MM.1S (cell line): ENCODE measurements at regions not wholly inside any gene's neighbourhood (a gene's known extent, or its start where the extent isn't known, plus 50 kb on each side); places are given as distances from the start of the nearest gene placed in this dataset.

Experiments
- DNase-seq: peaks from one replicate; pipeline ENCODE4 v3.0.0-alpha.2; 2015
- H2AFZ ChIP-seq: fragments of 300-600 bp; sonication (generic); 2 replicates; pipeline ENCODE4 v1.6.0; 2016; ENCODE audit warnings: antibody characterized with exemption, low read length
- H3F3A ChIP-seq: fragments of 300-600 bp; sonication (generic); 2 replicates; pipeline ENCODE4 v1.6.1; 2016; ENCODE audit warnings: mild to moderate bottlenecking, antibody characterized with exemption, low read length, moderate library complexity, mixed read lengths; ENCODE audit not compliant: insufficient read depth
- H3K27ac ChIP-seq: fragments of 300-600 bp; sonication (generic); 2 replicates; pipeline ENCODE4 v1.5.1; 2016; ENCODE audit warnings: mild to moderate bottlenecking, low read length
- H3K27me3 ChIP-seq: fragments of 300-600 bp; sonication (generic); replicated peaks from 2 replicates; pipeline ENCODE4 v1.6.0; 2016; ENCODE audit warnings: low read length; ENCODE audit not compliant: insufficient read depth
- H3K36me3 ChIP-seq: fragments of 300-600 bp; sonication (generic); replicated peaks from 2 replicates; pipeline ENCODE4 v1.6.1; 2016; ENCODE audit warnings: mild to moderate bottlenecking, low read length, mixed read lengths; ENCODE audit not compliant: insufficient read depth
- H3K4me1 ChIP-seq: fragments of 300-600 bp; sonication (generic); 2 replicates; pipeline ENCODE4 v1.6.1; 2016; ENCODE audit warnings: low read length, mixed read lengths
- H3K4me2 ChIP-seq: fragments of 300-600 bp; sonication (generic); 2 replicates; pipeline ENCODE4 v1.6.0; 2016; ENCODE audit warnings: low read depth, low read length
- H3K4me3 ChIP-seq: fragments of 300-600 bp; sonication (generic); 2 replicates; pipeline ENCODE4 v1.5.1; 2016; ENCODE audit warnings: low read length, mixed read lengths
- H3K79me2 ChIP-seq: fragments of 300-600 bp; sonication (generic); 2 replicates; pipeline ENCODE4 v1.6.1; 2016; ENCODE audit warnings: mixed run types, low read length, mixed read lengths
- H3K9ac ChIP-seq: fragments of 300-600 bp; sonication (generic); 2 replicates; pipeline ENCODE4 v1.6.1; 2016; ENCODE audit warnings: low read length, mixed read lengths
- H3K9me2 ChIP-seq: fragments of 300-600 bp; sonication (generic); replicated peaks from 2 replicates; pipeline ENCODE4 v1.6.1; 2016; ENCODE audit warnings: mild to moderate bottlenecking, low read length, mixed read lengths; ENCODE audit not compliant: insufficient read depth
- H3K9me3 ChIP-seq: fragments of 300-600 bp; sonication (generic); replicated peaks from 2 replicates; pipeline ENCODE4 v1.6.1; 2016; ENCODE audit warnings: mild to moderate bottlenecking, low read length, mixed read lengths; ENCODE audit not compliant: insufficient read depth
- H4K20me1 ChIP-seq: fragments of 300-600 bp; sonication (generic); 2 replicates; pipeline ENCODE4 v1.6.1; 2016; ENCODE audit warnings: mild to moderate bottlenecking, low read length, moderate library complexity, mixed read lengths; ENCODE audit not compliant: insufficient read depth
- CTCF ChIP-seq: fragments of 300-600 bp; sonication (generic); IDR thresholded peaks from 2 replicates; pipeline ENCODE4 v1.5.1; 2016; ENCODE audit warnings: antibody characterized with exemption, low read length, mixed read lengths
- EZH2 ChIP-seq: fragments of 300-600 bp; sonication (generic); optimal IDR thresholded peaks from 2 replicates; pipeline ENCODE3; 2017; ENCODE audit warnings: low read depth, mild to moderate bottlenecking, antibody characterized with exemption, low read length, mixed read lengths
- EZH2phosphoT487 ChIP-seq: fragments of 300-600 bp; sonication (generic); IDR thresholded peaks from 2 replicates; pipeline ENCODE4 v1.6.1; 2018; ENCODE audit warnings: antibody characterized with exemption, low read length

DNA sequence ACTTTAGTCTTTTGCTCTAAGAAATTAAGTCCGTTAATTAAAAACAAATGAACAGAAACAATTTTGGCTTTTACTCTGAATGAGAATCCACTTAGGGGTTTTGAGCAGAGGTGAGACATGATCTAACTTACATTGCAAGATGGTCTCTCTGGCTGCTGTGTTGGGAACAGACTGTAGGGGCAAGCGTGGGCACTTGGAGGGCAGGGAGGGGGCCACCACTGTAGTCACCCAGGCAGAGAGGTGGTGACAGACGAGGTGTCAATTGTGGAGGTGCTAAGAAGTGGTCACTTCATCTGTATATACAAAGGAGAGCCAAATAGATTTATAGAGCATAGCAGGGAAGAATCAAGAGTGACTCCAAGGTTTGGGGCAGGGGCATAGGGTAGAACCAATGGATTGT, 71.1 kb upstream of the IRF2BP2 start:
- H2AFZ ChIP-seq = no peak overlapping the region
- H3K9ac ChIP-seq = no peak overlapping the region
- no peaks in the 10 kb centered on the region for H3K27me3 ChIP-seq
- TF ChIP-seq EZH2 (no peak), EZH2phosphoT487 (no peak), CTCF (no peak)
- no peaks in the 10 kb centered on the region for H3K9me2 ChIP-seq
- H3K4me2 ChIP-seq = no peak overlapping the region
- H3K4me1 ChIP-seq = no peaks in the 10 kb centered on the region
- H3K36me3 ChIP-seq = no peaks in the 10 kb centered on the region
- no peaks in the 10 kb centered on the region for H3K79me2 ChIP-seq
- H3F3A ChIP-seq = no peaks in the 10 kb centered on the region
- no peak overlapping the region for H3K27ac ChIP-seq
- H3K4me3 ChIP-seq = no peak overlapping the region
- H3K9me3 ChIP-seq = no peaks in the 10 kb centered on the region
- no peak for DNase-seq
- H4K20me1 ChIP-seq = no peaks in the 10 kb centered on the region

DNA sequence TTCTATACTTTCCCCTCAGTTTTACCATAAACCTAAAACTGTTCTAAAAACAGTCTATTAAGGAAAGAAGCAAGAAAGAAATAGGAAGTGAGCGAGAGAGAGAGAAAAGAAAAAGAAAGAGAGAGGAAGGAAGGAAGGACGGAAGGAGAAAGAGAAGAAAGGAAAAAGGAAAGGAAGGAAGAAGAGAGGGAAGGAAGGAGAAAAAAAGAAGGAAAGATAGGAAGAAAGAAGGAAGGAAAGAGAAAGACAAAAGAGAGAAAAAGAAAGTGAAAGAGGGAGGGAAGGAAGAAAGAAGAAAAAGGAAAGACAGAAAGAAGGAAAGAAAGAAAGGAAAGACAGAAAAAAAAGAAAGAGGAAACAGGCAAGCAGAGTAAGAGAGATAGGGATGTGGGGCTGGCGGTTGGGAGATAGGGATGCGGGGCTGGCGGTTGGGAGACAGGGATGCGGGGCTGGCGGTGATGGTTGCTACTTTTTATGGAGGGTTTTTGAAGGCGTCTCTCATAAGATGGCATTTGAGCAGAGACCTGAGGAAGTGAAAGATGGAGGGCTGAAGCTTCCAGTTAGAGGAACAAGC, 70.4 kb upstream of the IRF2BP2 start:
- TF ChIP-seq EZH2 (no peak), EZH2phosphoT487 (no peak)
- Histone ChIP-seq H3K4me3 (no peak overlapping the region), H2AFZ (no peak overlapping the region), H3F3A (no peaks in the 10 kb centered on the region), H4K20me1 (no peaks in the 10 kb centered on the region), H3K79me2 (no peaks in the 10 kb centered on the region), H3K4me2 (no peak overlapping the region), H3K27ac (no peak overlapping the region), H3K36me3 (no peaks in the 10 kb centered on the region), H3K9ac (no peak overlapping the region), H3K9me3 (no peaks in the 10 kb centered on the region), H3K4me1 (no peaks in the 10 kb centered on the region), H3K27me3 (no peaks in the 10 kb centered on the region), H3K9me2 (no peaks in the 10 kb centered on the region)
- no peak for DNase-seq

GRCh38 chr1:234676103-234676594, 66.2 kb upstream of the IRF2BP2 start:
- no peaks in the 10 kb centered on the region for H3K9me3 ChIP-seq
- H3K36me3 ChIP-seq = no peaks in the 10 kb centered on the region
- H3K79me2 ChIP-seq = no peaks in the 10 kb centered on the region
- no peaks in the 10 kb centered on the region for H3K27me3 ChIP-seq
- H3K27ac ChIP-seq = no peak overlapping the region
- peaks cover 9% of the 10 kb centered on the region for H3K4me1 ChIP-seq
- H3K9me2 ChIP-seq = no peaks in the 10 kb centered on the region
- no peaks in the 10 kb centered on the region for H4K20me1 ChIP-seq
- TF ChIP-seq EZH2phosphoT487 (no peak), CTCF (no peak), EZH2 (no peak)
- no peak overlapping the region; the same call in 1 of the 2 replicates for H3K9ac ChIP-seq
- H3F3A ChIP-seq = no peaks in the 10 kb centered on the region
- peak; percentile 35 for DNase-seq
- H3K4me2 ChIP-seq = peak overlapping the region; percentile 58
- peak overlapping the region; percentile 74 for H2AFZ ChIP-seq
- peak overlapping the region; percentile 60 for H3K4me3 ChIP-seq

GRCh38 chr1:234675572-234675971, 65.6 kb upstream of the IRF2BP2 start:
- peak overlapping the region; percentile 74 for H2AFZ ChIP-seq
- H3K79me2 ChIP-seq = no peaks in the 10 kb centered on the region
- DNase-seq = no peak
- H4K20me1 ChIP-seq = no peaks in the 10 kb centered on the region
- TF ChIP-seq EZH2phosphoT487 (no peak), EZH2 (no peak), CTCF (no peak)
- no peaks in the 10 kb centered on the region for H3K9me2 ChIP-seq
- H3K27ac ChIP-seq = no peak overlapping the region
- H3K36me3 ChIP-seq = no peaks in the 10 kb centered on the region
- H3K9me3 ChIP-seq = no peaks in the 10 kb centered on the region
- peak overlapping the region; percentile 60; the same call in 1 of the 2 replicates for H3K4me3 ChIP-seq
- no peaks in the 10 kb centered on the region for H3K27me3 ChIP-seq
- H3K4me1 ChIP-seq = peaks cover 15% of the 10 kb centered on the region
- peak overlapping the region; percentile 58 for H3K4me2 ChIP-seq
- H3K9ac ChIP-seq = no peak overlapping the region; the same call in 1 of the 2 replicates
- no peaks in the 10 kb centered on the region for H3F3A ChIP-seq
